A673 (cell line): ENCODE measurements at regions not wholly inside any gene's neighbourhood (a gene's known extent, or its start where the extent isn't known, plus 50 kb on each side); places are given as distances from the start of the nearest gene placed in this dataset.

Source experiments
- BruUV-seq: library from RNA; stranded (reverse); fragments of 400-500 nt; replicated peaks from 2 replicates; lab custom pipeline; 2021; lab: Mats Ljungman, UMichigan
- CTCF ChIA-PET: fragments of 300-600 bp; sonication (Branson Sonifier 250); formaldehyde crosslinking; loops from one replicate; lab custom pipeline; 2022; ENCODE audit warnings: antibody characterized with exemption; lab: Charles Lee
- POLR2A ChIA-PET: fragments of 300-600 bp; sonication (Branson Sonifier 250); formaldehyde crosslinking; loops from one replicate; lab custom pipeline; 2022; ENCODE audit warnings: antibody characterized with exemption; ENCODE audit not compliant: low non-redundant PET; lab: Charles Lee
- DNase-seq: peaks from one replicate; pipeline ENCODE4 v3.0.0-alpha.2; 2015; ENCODE audit warnings: low spot score
- H3K27ac ChIP-seq: fragments of 200-600 bp; sonication (generic); 2 replicates; pipeline ENCODE4 v1.5.1; 2016; ENCODE audit warnings: mixed run types, low read depth, mild to moderate bottlenecking, mixed read lengths, antibody characterized with exemption, low read length; ENCODE audit not compliant: poor library complexity, severe bottlenecking
- H3K27me3 ChIP-seq: fragments of 200-600 bp; sonication (generic); replicated peaks from 2 replicates; pipeline ENCODE4 v1.6.1; 2017; ENCODE audit warnings: mixed run types, low read depth, mild to moderate bottlenecking, mixed read lengths, antibody characterized with exemption, low read length; ENCODE audit not compliant: insufficient read depth, poor library complexity
- H3K36me3 ChIP-seq: fragments of 200-600 bp; sonication (generic); 2 replicates; pipeline ENCODE4 v1.6.1; 2016; ENCODE audit warnings: mixed run types, mild to moderate bottlenecking, mixed read lengths, antibody characterized with exemption, low read length; ENCODE audit not compliant: insufficient read depth, poor library complexity, severe bottlenecking
- H3K4me1 ChIP-seq: fragments of 200-600 bp; sonication (generic); 2 replicates; pipeline ENCODE4 v1.6.1; 2017; ENCODE audit warnings: mixed run types, mild to moderate bottlenecking, mixed read lengths, antibody characterized with exemption, low read length; ENCODE audit not compliant: insufficient read depth, poor library complexity, severe bottlenecking
- H3K4me3 ChIP-seq: fragments of 200-600 bp; sonication (generic); 2 replicates; pipeline ENCODE4 v1.5.1; 2016; ENCODE audit warnings: low read depth, mixed run types, mild to moderate bottlenecking, mixed read lengths, low read length; ENCODE audit not compliant: poor library complexity, severe bottlenecking
- H3K9me3 ChIP-seq: fragments of 200-600 bp; sonication (generic); 2 replicates; pipeline ENCODE4 v1.6.1; 2016; ENCODE audit warnings: mixed run types, low read depth, mild to moderate bottlenecking, mixed read lengths, antibody characterized with exemption, low read length; ENCODE audit not compliant: poor library complexity, severe bottlenecking
- CTCF ChIP-seq: fragments of 300-800, 200-600 bp; sonication (generic); conservative IDR thresholded peaks from 2 replicates; pipeline ENCODE4 v1.5.1; 2017; ENCODE audit warnings: low read depth, mild to moderate bottlenecking, antibody characterized with exemption, low read length, moderate library complexity, mixed read lengths
- EZH2 ChIP-seq: fragments of 200-600 bp; sonication (generic); IDR thresholded peaks from 2 replicates; pipeline ENCODE4 v1.6.1; 2017; ENCODE audit warnings: borderline replicate concordance, low read depth, mild to moderate bottlenecking, mixed read lengths, antibody characterized with exemption, low read length; ENCODE audit not compliant: poor library complexity, severe bottlenecking
- intact Hi-C: fragments of 100-400 bp; cut with micrococcal nuclease; formaldehyde crosslinking; loops from one replicate; pipeline ENCODE4 v1.10.0; 2022; ENCODE audit not compliant: unreplicated experiment

- H3K9me3 ChIP-seq: no peaks in the 10 kb centered on the region
- POLR2A ChIA-PET: no interaction called here
- H3K4me3 ChIP-seq: no peak overlapping the region
- H3K4me1 ChIP-seq: no peaks in the 10 kb centered on the region
- H3K27me3 ChIP-seq: no peaks in the 10 kb centered on the region
- CTCF ChIA-PET: no interaction called here
- TF ChIP-seq EZH2: no peak
- no peak for TF ChIP-seq CTCF
- H3K27ac ChIP-seq: no peak overlapping the region
- DNase-seq: no peak
- H3K36me3 ChIP-seq: no peaks in the 10 kb centered on the region
- no TSS peak for BruUV-seq
- intact Hi-C loops: no loop called here
These were observed 286.2 kb upstream of the SGK1 start for GRCh38 chr6:134604014-134604676.

GRCh38 chr6:134603561-134603960 is 285.6 kb upstream of the SGK1 start:
- POLR2A ChIA-PET: no interaction called here
- intact Hi-C loops: no loop called here
- BruUV-seq: no TSS peak

GRCh38 chr6:134602123-134602522 is 284.2 kb upstream of the SGK1 start:
- TF ChIP-seq EZH2: no peak
- no peak for TF ChIP-seq CTCF
- no peak for DNase-seq
- H3K27me3 ChIP-seq: no peaks in the 10 kb centered on the region
- no peak overlapping the region for H3K27ac ChIP-seq
- CTCF ChIA-PET: no interaction called here
- POLR2A ChIA-PET: no interaction called here
- no peaks in the 10 kb centered on the region for H3K9me3 ChIP-seq
- H3K4me3 ChIP-seq: no peak overlapping the region
- no TSS peak for BruUV-seq
- no peaks in the 10 kb centered on the region for H3K36me3 ChIP-seq
- H3K4me1 ChIP-seq: no peaks in the 10 kb centered on the region
- intact Hi-C loops: no loop called here

More at GRCh38 chr6:134603561-134603960, 285.6 kb upstream of the SGK1 start:
- TF ChIP-seq EZH2 (no peak), CTCF (no peak)
- no peaks in the 10 kb centered on the region for H3K9me3 ChIP-seq
- no peak overlapping the region for H3K27ac ChIP-seq
- no peak for DNase-seq
- no peaks in the 10 kb centered on the region for H3K36me3 ChIP-seq
- CTCF ChIA-PET: no interaction called here
- H3K27me3 ChIP-seq: no peaks in the 10 kb centered on the region
- no peak overlapping the region for H3K4me3 ChIP-seq
- H3K4me1 ChIP-seq: no peaks in the 10 kb centered on the region
